ENCODE measurements at regions not wholly inside any gene's neighbourhood (a gene's known extent, or its start where the extent isn't known, plus 50 kb on each side); places are given as distances from the start of the nearest gene placed in this dataset.
"Not testable (repeated sequence)": the region's sequence is repeated elsewhere in the genome, so short reads cannot be mapped to it uniquely, and the experiment has no call there.

- DNase-seq, result no peak
Observed at GRCh38 chr7:27418541-27418940, 175.9 kb downstream of the EVX1 start.

GRCh38 chr7:27419581-27420177, 177.1 kb downstream of the EVX1 start:
- DNase-seq, result no peak

- no peak for DNase-seq
Observed at GRCh38 chr7:27420702-27421101, 178.1 kb downstream of the EVX1 start.

GRCh38 chr7:27423290-27423689, 180.7 kb downstream of the EVX1 start:
- peak; percentile 65 for DNase-seq

DNA sequence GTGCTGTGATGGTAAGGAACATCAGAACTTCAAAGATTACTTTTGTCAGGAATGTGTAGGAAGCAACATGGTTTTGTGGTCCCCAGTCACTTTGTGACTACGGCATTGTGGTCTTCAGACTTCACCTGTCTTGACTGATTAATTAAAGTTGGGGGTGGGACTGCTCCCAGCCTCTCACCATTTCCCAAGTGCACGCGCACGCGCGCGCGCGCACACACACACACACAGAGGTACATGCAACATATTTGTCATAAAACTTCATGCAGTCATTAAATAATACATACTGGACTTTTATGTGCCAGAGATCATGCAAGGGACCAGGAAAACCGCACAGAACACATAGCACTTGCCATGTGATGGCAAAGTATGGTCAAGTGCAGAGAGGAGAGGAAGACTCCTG, 181.2 kb downstream of the EVX1 start:
- DNase-seq, result no peak

DNA sequence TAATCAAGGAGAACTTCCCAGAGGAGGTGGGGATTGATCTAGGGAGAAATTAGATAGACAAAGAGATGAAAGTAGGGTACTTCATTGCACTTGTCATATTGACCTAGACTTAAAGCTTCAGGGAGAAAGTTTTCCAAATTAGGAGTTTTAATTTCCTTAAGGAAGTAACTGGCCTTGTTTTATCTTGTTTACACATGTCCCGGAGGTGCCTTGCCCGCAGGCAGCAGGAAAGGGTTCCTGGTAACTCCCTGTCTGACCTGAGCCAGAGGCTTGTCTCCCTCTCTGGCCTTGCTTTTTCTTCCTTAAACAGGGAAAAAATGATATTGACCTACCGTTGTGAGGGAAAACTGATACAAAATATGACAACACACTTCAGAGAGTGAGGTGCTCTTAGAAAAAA, 181.6 kb downstream of the EVX1 start:
- DNase-seq, result peak; percentile 23

DNA sequence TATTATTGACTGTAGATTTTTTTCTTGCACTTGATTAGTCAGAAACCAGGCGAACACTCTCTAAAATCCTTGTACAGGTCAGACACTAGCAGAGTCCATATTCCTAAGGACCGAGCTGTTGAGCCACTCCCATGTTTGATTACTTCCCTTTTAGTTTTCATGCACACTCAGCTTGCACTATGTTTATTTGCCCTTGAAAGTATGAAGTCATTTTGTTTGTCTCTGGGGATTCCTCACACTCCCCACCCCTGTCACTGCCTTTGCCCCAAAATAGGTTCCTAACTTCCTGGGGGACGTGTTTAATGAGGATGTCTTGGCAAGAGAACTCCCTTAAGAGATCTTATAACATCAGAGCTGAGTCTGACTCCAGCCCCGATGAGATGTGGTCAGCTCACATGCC, 182.1 kb downstream of the EVX1 start:
- peak; percentile 23 for DNase-seq

- DNase-seq, result no peak
Observed at GRCh38 chr7:27427416-27427815, 184.8 kb downstream of the EVX1 start.

DNA sequence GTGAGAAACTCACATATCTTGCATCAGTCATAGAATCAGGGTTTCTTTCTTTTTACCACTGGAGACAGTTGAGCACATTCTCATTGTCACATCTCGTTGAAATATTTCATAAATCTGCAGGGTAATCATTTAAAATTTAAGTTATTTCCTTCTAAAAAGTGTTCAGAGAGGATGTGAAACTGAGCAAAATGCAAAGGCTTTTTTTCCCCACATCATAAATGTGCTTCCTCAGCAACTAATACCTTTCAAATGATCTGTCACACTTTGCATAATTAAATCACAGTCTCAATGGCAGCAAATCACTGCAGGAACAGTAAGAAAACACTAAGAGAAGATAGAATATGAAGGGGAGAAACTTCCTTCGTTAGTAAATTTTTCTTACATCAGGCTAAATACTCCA, 187.5 kb downstream of the EVX1 start:
- no peak for DNase-seq

DNA sequence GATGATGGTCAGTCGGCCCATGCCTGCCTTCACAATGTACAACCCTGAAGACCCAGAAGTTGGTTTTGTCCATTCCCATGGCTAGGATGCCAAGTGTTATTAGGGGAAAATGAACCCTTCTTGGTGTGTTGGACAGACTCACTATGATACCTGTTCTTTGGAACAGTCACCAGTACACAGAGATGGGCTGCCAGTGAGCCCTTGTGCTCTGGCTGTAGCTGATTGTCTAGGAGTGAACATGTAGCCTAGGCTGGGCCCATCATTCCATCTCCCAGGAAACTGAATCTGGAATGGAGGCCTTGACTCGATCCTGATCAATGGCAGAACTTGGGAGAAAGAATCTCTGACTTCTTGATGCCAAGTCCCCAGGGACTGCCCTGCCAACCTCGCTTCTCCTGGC, 188.9 kb downstream of the EVX1 start:
- DNase-seq, result no peak

- DNase-seq, result no peak
Observed at GRCh38 chr7:27433581-27433980, 191.0 kb downstream of the EVX1 start.

DNA sequence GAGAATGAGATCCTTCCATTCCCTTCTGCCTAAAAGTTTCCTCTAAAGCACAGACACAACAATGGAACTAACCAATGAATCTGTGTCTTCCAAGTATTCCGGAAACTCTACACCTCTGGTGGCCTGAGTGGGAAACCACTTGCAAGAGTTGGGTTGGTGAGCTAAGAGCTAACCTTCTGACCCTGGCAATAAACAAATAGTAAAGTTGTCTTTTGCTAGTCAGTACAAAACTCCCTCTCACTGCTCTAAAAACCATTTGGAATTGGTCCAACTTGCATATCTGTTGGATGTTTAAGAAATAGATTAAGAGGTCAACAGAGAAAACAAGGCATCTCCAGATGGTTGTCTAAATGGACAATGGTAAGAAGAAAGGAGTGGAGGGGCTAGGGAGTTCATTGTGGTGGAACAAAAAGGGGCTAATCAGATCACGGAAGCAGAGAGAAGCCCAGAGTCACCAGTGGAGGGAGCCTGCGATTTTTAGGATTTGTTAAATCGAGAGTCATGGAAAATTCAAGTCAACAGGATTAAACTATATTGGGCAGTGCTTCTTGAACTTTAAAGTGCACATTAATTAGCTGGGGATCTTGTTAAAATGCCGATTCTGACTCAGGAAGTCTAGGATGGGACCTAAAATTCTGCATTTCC, 192.3 kb downstream of the EVX1 start:
- no peak for DNase-seq

- no peak for DNase-seq
Observed at GRCh38 chr7:27435461-27435860, 192.9 kb downstream of the EVX1 start.

- no peak for DNase-seq
Observed at GRCh38 chr7:27438881-27439589, 196.4 kb downstream of the EVX1 start.

DNA sequence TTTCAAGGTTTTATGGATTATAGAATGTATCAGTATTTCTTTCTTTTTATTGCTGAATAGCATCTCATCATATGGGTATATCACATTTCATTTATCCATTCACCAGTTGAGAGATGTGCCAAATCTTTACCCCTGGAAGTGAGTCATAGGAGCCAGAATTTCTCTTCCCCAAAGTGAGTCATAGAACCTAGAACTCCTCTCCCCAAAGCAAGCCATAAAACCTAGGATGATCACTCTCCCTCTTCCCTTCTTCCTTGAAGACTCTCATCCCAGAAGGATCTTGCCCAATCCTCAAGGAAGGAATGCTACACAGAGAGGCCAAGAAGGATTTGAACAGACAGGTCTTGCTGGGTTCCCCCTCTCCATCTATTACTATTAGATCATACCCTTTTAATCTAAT, 199.9 kb downstream of the EVX1 start:
- no peak for DNase-seq

DNA sequence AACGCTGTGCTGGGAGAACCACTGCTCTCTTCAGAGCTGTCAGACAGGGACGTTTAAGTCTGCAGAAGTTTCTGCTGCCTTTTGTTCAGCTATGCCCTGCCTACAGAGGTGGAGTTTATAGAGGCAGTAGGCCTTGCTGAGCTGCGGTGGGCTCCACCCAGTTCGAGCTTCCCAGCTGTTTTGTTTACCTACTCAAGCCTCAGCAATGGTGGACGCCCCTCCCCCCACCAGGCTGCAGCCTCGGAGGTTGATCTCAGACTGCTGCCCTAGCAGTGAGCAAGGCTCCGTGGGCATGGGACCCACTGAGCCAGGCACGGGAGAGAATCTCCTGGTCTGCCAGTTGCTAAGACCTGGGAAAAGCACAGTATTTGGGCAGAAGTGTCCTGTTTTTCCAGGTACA, 206.4 kb downstream of the EVX1 start:
- DNase-seq, result not testable (repeated sequence)

DNA sequence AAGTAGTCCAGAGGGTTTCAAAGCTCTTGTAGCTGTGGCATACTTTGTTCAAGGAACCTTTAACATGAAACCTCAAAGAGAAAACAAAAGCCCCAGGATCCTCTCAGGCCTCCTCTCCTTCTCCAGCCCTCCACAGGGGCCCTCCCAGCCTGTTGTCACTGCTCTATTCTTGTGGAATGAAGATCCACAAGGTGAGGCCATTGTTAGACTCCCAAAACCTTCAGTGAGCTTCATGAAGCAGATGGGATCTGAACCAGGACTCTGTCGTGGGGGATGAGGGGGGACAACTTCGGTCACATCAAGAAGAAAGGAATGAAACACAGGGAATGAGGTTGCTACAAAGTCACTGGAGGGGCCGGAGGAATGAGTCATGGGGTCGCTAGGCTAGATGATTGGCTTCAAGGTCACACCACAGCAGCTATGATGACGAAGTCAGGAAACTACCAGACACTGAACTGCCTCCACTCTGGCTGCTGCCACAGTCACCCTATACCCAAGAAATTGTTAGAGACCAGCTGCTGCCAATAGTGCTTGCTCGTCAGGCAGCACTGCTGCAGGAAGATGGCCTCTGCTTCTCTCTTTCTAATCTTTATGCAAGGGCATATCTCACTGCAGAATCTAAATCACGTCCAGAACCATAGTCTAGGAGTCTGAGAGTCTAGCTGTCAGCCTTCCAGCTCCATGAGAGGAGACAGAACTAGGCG, 208.8 kb downstream of the HIBADH start:
- DNase-seq, result no peak

GRCh38 chr7:27457120-27457519, 205.6 kb downstream of the HIBADH start:
- not testable (repeated sequence) for DNase-seq

DNA sequence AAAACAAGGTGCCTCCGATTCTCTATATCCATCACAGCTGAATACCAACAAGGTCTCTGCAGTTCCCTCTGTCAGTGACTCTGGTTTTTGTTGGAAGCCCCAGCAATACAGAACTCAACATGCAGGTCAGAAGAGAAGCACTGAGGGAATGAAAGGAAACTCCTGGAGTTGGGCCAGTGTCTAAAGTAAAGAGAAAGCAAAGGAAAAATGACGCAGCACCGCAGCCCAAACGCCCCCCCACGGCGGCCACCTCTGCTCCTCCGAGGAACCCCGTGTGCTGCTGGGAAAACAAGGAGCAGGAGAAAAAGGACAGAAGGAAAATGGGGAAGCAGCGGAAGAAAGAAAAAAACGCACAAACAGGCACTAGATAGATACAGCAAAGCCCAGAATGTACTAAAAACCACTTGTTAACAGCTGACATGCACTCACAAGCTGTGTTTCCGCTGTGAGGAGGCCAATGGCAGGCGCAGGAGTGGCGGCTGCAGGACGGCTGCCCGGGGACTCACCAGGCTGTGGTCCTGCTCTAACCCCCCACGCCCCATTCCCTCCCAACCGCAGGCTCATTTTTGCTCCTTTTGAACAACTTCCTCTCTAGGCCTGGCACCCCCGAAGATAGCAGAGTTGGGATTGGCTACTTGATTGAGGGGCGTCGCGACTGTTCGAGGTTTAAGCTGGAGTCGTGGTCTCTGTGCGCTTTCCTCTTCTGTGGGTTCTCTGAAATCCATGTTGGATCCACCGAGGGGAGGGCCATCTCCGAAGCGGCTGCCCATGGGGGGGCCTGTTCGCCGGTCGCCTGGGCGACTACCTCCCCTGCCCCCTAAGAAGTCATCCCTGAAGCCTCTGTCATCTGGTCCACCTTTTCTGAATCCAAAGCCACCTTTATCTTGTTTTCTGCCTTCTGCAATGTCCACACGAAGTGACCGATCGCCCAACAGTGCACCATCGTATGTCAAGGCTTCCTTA, 204.8 kb downstream of the HIBADH start:
- DNase-seq, result peak; percentile 39

DNA sequence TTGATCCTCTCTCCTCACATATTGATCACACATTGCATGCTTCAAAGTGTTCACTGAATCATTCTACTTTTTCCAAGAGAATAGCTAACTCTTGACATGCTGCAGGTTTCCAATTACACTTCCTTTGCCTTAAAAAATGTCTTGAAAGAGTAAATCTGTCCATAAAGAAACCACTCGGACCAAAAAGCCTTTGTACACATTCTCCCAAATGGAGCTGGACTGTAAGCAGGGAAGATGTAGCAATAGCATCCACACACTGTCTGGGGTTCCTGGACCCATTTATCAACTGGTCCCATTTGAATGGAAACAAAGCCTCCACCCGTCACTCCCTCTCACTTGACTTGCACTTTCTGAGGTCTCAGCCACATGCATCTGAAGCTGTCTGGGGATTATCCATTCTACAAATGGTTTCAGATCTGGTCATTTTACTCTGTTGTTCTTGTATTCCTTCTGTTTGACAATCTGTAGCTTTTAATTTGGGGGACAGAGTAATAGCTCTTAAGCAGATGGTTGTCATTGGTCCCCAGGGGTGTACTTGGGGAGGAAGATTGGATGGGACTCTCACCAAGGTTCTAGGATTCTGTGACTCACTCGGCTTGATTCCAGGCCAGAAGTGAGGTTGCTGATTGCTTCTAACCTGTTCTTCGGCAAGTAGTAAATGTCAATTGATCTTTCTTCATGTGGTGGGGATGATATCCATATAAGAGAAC, 203.5 kb downstream of the HIBADH start:
- no peak for DNase-seq

GRCh38 chr7:27459731-27460053, 203.0 kb downstream of the HIBADH start:
- DNase-seq, result no peak
